ENCODE measurements at regions not wholly inside any gene's neighbourhood (a gene's known extent, or its start where the extent isn't known, plus 50 kb on each side); places are given as distances from the start of the nearest gene placed in this dataset.

GRCh38 chr14:86311151-86311550 lies 781.2 kb downstream of the FLRT2 start:
- FAIRE-seq, result no peak

- no peak for FAIRE-seq
These were observed 780.7 kb downstream of the FLRT2 start for GRCh38 chr14:86310611-86311010.

- no peak for FAIRE-seq
These were observed 780.2 kb downstream of the FLRT2 start for GRCh38 chr14:86310148-86310547.

- FAIRE-seq, result no peak
These were observed 775.1 kb downstream of the FLRT2 start for GRCh38 chr14:86305058-86305457.

- no peak for FAIRE-seq
These were observed 770.0 kb downstream of the FLRT2 start for GRCh38 chr14:86299994-86300393.

- FAIRE-seq, result no peak
These were observed 766.2 kb downstream of the FLRT2 start for GRCh38 chr14:86296173-86296572.

- FAIRE-seq, result no peak
These were observed 758.4 kb downstream of the FLRT2 start for GRCh38 chr14:86288336-86288735.

- FAIRE-seq, result no peak
These were observed 749.5 kb downstream of the FLRT2 start for GRCh38 chr14:86279405-86279804.

- FAIRE-seq, result no peak
These were observed 728.0 kb downstream of the FLRT2 start for GRCh38 chr14:86257973-86258372.

- no peak for FAIRE-seq
These were observed 713.2 kb downstream of the FLRT2 start for GRCh38 chr14:86243158-86243557.

GRCh38 chr14:86237733-86238132 lies 707.8 kb downstream of the FLRT2 start:
- FAIRE-seq, result no peak

- FAIRE-seq, result no peak
These were observed 691.8 kb downstream of the FLRT2 start for GRCh38 chr14:86221755-86222154.

GRCh38 chr14:86221000-86221399 lies 691.1 kb downstream of the FLRT2 start:
- FAIRE-seq, result no peak

- no peak for FAIRE-seq
These were observed 687.6 kb downstream of the FLRT2 start for GRCh38 chr14:86217523-86217922.

- no peak for FAIRE-seq
These were observed 673.9 kb downstream of the FLRT2 start for GRCh38 chr14:86203843-86204242.

GRCh38 chr14:86196471-86196870 lies 666.5 kb downstream of the FLRT2 start:
- no peak for FAIRE-seq

GRCh38 chr14:86193756-86194155 lies 663.8 kb downstream of the FLRT2 start:
- no peak for FAIRE-seq

- FAIRE-seq, result no peak
These were observed 650.0 kb downstream of the FLRT2 start for GRCh38 chr14:86179980-86180379.

GRCh38 chr14:86168371-86168770 lies 638.4 kb downstream of the FLRT2 start:
- no peak for FAIRE-seq

- no peak for FAIRE-seq
These were observed 636.6 kb downstream of the FLRT2 start for GRCh38 chr14:86166541-86166940.

- no peak for FAIRE-seq
These were observed 623.5 kb downstream of the FLRT2 start for GRCh38 chr14:86153480-86153879.

- no peak for FAIRE-seq
These were observed 613.3 kb downstream of the FLRT2 start for GRCh38 chr14:86143248-86143647.

GRCh38 chr14:86141966-86142365 lies 612.0 kb downstream of the FLRT2 start:
- FAIRE-seq, result no peak

GRCh38 chr14:86129426-86129825 lies 599.5 kb downstream of the FLRT2 start:
- no peak for FAIRE-seq

GRCh38 chr14:86124328-86124727 lies 594.4 kb downstream of the FLRT2 start:
- FAIRE-seq, result no peak

- FAIRE-seq, result no peak
These were observed 586.0 kb downstream of the FLRT2 start for GRCh38 chr14:86115972-86116371.
